ENCODE measurements at regions not wholly inside any gene's neighbourhood (a gene's known extent, or its start where the extent isn't known, plus 50 kb on each side); places are given as distances from the start of the nearest gene placed in this dataset.

DNA sequence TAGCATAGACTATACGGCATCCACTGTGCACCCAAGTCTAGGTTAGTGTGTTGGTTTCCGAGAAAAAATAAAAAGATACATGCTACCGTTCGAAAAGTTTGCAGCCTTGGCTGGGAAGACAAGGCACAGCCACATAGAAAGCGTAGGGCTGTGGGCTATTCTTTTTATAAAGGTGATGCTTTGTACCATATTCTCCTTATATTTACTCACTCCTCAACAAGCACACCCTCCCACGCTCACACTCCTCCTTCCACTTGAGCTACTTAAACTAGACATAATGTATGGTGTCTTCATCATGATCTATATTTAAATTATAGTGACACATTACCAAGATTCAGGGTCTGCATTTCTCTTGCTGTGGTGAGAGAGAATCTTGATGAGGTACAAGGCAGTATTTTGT is 1416.5 kb downstream of the AACS start:
- H3K4me1 ChIP-seq, result no peaks in the 10 kb centered on the region
- no peak overlapping the region for H3K4me3 ChIP-seq
- DNase-seq, result no peak
- H3K36me3 ChIP-seq, result no peaks in the 10 kb centered on the region
- H3K27me3 ChIP-seq, result no peaks in the 10 kb centered on the region
- no peaks in the 10 kb centered on the region for H3K9me3 ChIP-seq (replicated peaks)
- no peak overlapping the region for H3K27ac ChIP-seq

DNA sequence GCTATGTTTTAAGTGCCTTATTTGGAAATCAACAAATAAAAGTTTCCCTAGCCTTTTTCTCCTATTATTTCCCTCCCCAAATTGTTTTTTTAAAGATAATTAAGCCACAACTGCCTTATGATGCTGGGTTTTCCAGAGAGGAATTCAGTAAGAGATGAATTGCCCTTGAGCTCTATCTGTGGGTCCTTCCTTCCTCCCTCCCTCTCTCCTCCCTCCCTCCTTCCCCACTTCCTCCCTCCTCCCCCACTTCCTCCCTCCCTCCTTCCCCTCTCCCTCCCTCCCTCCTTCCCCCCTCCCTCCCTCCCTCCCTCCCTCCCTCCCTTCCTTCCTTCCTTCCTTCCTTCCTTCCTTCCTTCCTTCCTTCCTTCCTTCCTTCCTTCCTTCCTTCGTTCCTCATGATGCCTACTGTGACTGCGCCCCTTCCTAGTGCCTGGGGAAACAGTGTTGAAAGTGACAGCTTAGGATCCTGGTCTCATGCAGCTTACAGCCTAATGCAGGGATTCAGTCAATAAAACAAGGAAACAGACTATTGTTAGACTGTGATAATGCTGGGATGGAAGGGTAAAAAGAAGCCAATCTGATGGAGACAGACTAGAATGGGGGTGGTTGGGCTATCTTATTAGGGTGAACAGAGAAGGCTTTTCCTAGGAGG is 1417.1 kb downstream of the AACS start:
- no peak for DNase-seq
- H3K4me3 ChIP-seq, result no peak overlapping the region
- H3K9me3 ChIP-seq (replicated peaks), result no peaks in the 10 kb centered on the region
- H3K36me3 ChIP-seq, result no peaks in the 10 kb centered on the region
- no peaks in the 10 kb centered on the region for H3K27me3 ChIP-seq
- H3K4me1 ChIP-seq, result no peaks in the 10 kb centered on the region
- H3K27ac ChIP-seq, result no peak overlapping the region

DNA sequence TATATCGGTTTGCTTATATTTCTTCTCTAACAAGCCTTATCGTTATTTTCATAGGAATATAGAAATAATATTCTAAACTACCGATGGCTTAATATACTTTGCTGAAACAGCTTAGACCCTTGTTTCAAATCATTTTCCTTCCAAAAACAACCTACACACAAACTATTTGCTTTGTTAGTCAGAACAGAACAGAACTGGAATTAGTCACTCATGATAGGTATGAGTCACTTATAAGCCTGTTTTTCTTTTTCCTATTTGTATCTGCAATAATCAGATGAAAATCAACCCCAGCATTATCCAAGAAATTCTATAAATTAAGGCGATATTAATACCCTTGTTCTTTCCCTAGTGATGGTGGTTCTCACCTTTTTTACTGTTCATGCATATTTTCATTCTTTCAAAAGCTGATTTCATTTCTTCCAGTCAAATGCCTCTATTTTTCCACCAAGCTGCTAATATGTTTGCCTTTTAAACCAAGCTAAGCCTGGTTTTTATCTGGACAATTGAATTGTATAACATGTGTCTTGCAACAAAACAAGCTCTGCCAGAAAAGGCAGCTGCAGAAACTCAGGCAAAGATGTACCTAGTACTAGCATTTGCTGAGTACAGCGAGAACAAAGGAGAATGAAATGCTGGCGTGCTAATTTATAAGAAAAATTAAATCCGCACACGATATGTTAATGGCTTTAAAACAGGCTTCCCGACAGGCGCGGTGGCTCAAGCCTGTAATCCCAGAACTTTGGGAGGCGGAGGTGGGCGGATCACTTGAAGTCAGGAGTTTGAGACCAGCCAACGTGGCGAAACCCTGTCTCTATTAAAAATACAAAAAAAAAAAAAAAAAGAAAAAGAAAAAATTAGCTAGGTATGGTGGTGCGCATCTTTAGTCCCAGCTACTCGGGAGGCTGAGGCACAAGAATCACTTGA is 1418.2 kb downstream of the AACS start:
- H3K4me3 ChIP-seq, result no peak overlapping the region
- no peaks in the 10 kb centered on the region for H3K9me3 ChIP-seq (replicated peaks)
- no peaks in the 10 kb centered on the region for H3K27me3 ChIP-seq
- H3K4me1 ChIP-seq, result no peaks in the 10 kb centered on the region
- no peak overlapping the region for H3K27ac ChIP-seq
- DNase-seq, result no peak
- H3K36me3 ChIP-seq, result no peaks in the 10 kb centered on the region

DNA sequence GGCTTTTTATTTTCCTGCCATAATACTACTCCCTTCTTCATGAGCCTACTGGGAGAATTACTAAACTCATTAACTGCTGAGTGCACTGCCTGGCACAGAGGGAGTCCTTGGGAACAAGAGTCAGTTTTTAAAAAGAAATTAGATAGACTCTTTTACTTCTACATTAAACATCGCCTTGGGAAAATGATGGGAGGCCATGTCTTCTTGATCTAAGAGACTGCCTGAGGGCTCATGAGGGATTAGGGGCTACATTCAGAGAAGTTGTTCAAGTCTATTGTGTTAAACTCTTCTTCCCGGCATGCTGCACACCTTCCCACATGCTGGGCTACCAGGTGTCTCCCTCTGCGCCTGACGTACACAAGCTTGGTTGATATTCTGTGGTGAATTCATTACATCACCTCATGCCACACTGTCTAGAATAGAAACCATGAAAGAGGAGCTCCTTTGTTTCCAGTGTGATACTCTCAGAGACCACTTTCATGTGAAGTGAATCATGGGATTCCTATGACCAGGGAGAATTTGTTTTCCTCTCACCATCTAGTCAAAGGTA is 1422.3 kb downstream of the AACS start:
- DNase-seq, result no peak
- Histone ChIP-seq H3K27ac (no peak overlapping the region), H3K36me3 (no peaks in the 10 kb centered on the region), H3K27me3 (no peaks in the 10 kb centered on the region), H3K9me3 (replicated peaks) (no peaks in the 10 kb centered on the region), H3K4me3 (no peak overlapping the region), H3K4me1 (no peaks in the 10 kb centered on the region)

DNA sequence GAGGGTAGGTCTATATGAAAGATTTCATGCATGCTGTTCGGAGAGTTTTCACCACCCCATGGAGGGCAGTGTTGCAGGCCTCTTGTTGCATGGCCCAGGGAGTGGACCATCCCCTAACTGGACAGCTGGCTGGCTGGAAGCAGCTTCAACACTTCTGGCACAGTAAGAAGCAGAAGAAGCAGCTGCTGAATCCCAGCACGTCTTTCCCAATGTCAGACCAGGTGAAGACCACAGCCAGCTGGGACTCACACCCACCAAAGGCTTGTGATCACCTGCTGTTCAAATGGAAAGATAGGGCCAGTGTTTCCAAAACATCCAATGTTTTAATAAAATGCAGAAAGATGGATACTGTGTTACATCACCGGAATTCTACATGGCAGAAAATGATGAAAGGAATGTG is 1423.6 kb downstream of the AACS start:
- no peaks in the 10 kb centered on the region for H3K4me1 ChIP-seq
- no peaks in the 10 kb centered on the region for H3K36me3 ChIP-seq
- H3K4me3 ChIP-seq, result no peak overlapping the region
- no peaks in the 10 kb centered on the region for H3K27me3 ChIP-seq
- no peaks in the 10 kb centered on the region for H3K9me3 ChIP-seq (replicated peaks)
- DNase-seq, result no peak
- H3K27ac ChIP-seq, result no peak overlapping the region

DNA sequence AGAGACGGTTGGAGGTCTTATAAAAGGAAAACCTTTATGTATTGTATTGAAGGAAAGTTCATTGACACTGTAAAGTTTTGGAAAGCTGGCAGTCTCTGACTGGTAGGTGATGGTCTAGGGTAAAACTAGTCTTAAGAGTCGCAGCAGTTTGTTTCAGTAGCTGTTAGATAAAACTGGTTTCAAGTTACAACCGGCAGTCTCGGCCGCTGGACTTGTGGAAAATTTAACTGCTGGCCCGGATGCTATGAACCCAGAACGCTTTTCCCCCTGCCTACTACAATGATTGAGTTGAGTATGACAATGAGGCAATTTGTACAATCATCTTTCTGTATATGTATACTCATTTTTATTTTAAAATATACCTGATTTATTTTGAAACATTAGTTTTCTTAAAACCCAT is 1426.9 kb downstream of the AACS start:
- Histone ChIP-seq H3K9me3 (replicated peaks) (no peaks in the 10 kb centered on the region), H3K4me3 (no peak overlapping the region), H3K27ac (no peak overlapping the region), H3K4me1 (no peaks in the 10 kb centered on the region), H3K36me3 (no peaks in the 10 kb centered on the region), H3K27me3 (no peaks in the 10 kb centered on the region)
- no peak for DNase-seq

DNA sequence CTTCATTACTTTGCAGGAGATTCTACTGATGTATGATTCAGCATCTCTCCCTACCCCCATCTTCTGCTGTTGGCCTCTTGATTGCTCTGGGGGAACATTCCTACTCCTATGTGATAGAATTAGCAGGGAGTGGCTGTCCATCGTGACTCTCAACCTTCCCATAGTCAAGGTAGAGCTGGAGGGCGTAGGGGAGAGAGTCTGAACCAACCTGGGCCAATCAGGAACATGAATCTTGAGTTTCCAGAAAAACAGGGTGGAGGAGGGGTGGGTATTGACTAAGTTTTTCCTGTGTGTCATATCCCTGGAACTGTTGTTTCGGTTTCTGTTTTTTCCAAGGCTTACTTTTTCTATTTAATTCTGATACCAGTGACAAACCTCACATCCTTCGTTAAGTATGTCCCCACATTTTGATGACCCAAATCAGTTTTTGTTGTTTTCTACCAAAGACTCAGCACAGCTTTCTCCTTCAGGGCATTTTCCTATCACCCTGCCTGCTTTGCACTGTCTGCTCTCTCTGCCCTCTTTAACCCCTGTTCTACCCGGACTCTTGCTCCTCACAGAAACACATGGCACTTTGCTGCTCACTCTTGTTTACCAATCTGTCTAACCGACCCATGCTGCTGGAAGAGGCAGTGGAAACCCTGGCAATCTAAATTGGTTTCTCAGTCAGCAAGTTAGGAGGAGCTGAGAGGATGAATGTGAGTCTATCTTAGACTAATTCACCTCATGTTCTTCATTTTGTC is 1428.3 kb downstream of the AACS start:
- Histone ChIP-seq H3K27me3 (no peaks in the 10 kb centered on the region), H3K27ac (no peak overlapping the region), H3K4me1 (no peaks in the 10 kb centered on the region), H3K9me3 (replicated peaks) (no peaks in the 10 kb centered on the region), H3K4me3 (no peak overlapping the region), H3K36me3 (no peaks in the 10 kb centered on the region)
- DNase-seq, result no peak

DNA sequence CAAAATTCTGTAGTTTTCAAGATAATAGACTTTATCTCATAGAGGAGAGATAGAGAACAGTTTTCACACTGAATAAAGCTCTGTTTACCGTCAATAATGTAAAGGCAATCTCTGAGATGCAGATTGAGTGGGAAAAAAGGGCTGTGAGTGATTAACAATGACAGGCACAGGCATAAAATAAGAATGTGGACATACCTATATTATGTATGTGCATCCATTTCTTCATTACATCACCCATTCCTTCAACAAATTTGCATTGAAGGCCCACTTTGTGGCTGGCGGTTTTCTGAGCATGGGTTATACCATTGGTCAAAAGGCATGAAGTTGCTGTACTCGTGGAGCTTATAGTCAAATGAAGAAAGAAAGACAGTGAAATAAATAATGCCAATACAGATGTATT is 1431.0 kb downstream of the AACS start:
- Histone ChIP-seq H3K9me3 (replicated peaks) (no peaks in the 10 kb centered on the region), H3K4me1 (no peaks in the 10 kb centered on the region), H3K27ac (no peak overlapping the region), H3K36me3 (no peaks in the 10 kb centered on the region), H3K4me3 (no peak overlapping the region), H3K27me3 (no peaks in the 10 kb centered on the region)
- no peak for DNase-seq

DNA sequence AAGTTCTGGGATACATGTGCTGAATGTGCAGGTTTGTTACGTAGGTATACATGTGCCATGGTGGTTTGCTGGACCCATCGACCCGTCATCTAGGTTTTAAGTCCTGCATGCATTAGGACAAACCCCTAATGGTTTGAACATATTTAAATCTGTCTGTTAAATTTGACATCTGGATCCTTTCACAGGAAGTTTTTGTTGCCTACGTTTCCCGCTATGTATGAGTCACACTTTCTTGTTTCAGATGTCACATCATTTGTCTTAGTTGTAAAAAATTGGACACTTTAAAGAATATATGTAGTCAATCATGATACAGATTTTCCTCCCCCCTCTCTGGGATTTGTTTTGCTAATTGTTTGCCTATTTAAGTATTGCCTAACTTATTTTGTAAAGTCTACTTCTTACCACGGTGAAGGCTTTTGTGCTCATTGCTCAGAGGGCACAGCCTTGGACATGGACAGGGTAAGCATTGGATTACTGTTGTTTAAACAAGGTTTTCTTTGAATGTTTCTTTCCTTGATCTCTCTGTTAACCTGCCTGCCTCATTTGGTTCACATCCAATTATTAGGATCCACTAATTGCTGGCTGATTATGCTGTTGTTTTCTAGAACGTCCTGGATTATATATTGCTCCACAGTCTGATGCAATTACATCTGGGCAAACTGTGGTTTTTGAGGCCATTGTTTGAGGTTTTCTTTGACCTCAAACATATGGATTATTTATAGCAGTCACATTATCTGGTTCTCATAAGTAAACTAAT is 1441.4 kb downstream of the AACS start:
- H3K4me3 ChIP-seq, result no peak overlapping the region
- no peak for DNase-seq
- H3K27ac ChIP-seq, result no peak overlapping the region
- H3K4me1 ChIP-seq, result no peaks in the 10 kb centered on the region
- no peaks in the 10 kb centered on the region for H3K36me3 ChIP-seq
- H3K9me3 ChIP-seq (replicated peaks), result no peaks in the 10 kb centered on the region
- no peaks in the 10 kb centered on the region for H3K27me3 ChIP-seq

DNA sequence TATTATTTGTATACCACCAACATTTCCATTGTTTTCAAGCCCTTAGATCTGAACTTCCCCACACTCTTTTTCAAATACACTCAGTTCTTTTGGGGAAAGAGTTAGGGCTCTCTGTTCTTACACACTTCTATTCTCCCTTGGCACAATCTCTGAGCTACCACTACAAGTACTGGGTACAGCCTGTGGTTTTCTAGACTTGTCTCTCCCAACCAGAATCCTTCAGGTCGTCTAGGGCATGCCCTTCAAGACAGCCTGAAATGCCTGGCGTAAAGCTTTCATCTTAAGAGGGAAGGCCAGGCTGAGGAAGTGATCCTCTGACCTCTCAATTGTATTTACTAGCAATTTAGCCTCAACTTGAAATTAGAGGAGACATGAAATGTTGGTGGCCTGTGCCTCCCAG is 1442.0 kb downstream of the AACS start:
- no peaks in the 10 kb centered on the region for H3K4me1 ChIP-seq
- no peak overlapping the region for H3K27ac ChIP-seq
- no peak for DNase-seq
- H3K36me3 ChIP-seq, result no peaks in the 10 kb centered on the region
- H3K9me3 ChIP-seq (replicated peaks), result no peaks in the 10 kb centered on the region
- no peak overlapping the region for H3K4me3 ChIP-seq
- no peaks in the 10 kb centered on the region for H3K27me3 ChIP-seq

DNA sequence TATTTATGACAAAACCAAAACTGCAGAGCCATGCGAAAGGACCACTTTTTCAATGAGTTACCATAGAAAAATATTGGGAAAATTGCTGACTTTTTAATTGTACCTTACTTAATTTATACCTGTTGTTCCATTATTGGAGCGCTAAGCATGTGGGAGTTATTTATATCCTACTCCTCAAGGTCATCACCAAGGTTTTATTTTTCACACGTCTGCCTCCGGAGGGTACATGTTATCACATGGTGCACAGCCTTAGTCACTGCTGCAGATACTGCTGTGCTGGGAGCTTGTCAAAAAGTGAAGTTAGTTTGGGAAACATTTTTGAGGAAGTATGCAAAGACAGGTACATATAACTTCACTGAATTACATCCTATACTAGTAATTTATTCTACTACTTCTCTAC is 1444.3 kb downstream of the AACS start:
- Histone ChIP-seq H3K27me3 (no peaks in the 10 kb centered on the region), H3K9me3 (replicated peaks) (no peaks in the 10 kb centered on the region), H3K27ac (no peak overlapping the region), H3K4me1 (no peaks in the 10 kb centered on the region), H3K4me3 (no peak overlapping the region), H3K36me3 (no peaks in the 10 kb centered on the region)
- DNase-seq, result no peak

DNA sequence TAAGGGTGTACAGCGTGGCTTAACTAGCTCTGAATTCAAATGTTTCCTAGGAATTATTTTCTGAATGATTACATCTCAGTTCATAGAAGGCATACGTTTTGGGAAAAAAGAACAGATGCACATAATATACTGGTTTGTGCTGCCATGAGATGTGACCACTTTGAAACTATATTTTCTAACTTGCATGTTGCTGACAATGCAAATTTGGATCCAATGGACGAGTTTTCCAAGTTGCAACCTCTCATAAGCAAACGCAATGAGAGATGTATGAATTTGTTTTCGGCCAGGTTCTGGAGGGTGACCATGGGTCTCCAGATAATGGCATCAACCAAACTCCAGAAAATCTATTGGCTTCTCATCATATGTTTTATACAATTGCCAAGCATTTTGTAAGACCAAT is 1445.4 kb downstream of the AACS start:
- Histone ChIP-seq H3K27ac (no peak overlapping the region), H3K4me1 (no peaks in the 10 kb centered on the region), H3K4me3 (no peak overlapping the region), H3K9me3 (replicated peaks) (no peaks in the 10 kb centered on the region), H3K27me3 (no peaks in the 10 kb centered on the region), H3K36me3 (no peaks in the 10 kb centered on the region)
- DNase-seq, result no peak

DNA sequence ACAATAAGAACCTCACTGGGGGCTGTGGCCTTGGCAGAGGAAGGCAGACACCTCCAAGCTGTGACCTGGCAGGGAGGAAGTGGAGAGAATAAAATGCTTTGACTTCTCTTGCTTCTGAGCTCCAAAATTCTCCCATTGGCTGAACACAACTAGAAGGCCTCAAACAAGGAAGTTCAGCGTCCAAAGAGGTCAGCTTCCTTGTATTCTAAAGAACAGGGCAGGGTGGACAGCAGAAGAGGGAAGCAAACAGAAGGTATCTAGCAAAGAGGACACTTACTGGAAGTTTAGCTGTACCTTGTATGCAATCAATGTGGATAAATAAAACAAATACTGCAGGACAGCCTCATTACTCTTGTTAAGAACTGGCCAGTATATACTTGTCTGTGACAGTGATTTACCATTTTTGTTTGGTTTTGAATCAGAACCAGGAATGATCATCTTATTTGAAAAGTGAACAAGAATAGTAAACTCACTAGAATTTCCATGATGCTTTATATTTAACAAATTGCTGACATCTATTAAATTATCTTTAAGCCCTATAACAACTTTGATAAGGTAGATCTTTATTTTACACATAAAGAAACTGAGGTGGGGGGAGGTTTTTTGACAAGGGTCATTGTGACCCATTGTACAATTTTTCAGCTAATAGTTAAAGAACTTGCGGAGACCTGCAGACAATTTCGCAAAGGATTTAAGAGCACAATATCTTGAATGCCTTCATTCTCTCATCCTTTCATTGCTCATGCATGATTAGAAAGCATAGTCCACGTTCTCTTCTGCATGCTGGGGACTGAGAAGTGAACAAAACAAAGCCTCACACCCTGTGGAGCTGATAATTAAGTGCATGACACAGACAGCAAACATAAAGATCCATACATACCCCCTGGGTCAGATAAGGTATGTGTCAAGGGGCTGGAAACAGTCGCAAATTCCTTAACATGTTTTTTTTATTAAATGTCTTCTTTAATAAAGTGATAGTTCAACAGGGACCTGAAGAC is 1448.0 kb downstream of the AACS start:
- no peaks in the 10 kb centered on the region for H3K9me3 ChIP-seq (replicated peaks)
- H3K27me3 ChIP-seq, result no peaks in the 10 kb centered on the region
- no peaks in the 10 kb centered on the region for H3K4me1 ChIP-seq
- no peak overlapping the region for H3K4me3 ChIP-seq
- DNase-seq, result no peak
- H3K27ac ChIP-seq, result no peak overlapping the region
- H3K36me3 ChIP-seq, result no peaks in the 10 kb centered on the region

Measured in SJCRH30 (cell line).